Trophoblast cell (in vitro differentiated cells and primary cell): ENCODE measurements at regions not wholly inside any gene's neighbourhood (a gene's known extent, or its start where the extent isn't known, plus 50 kb on each side); places are given as distances from the start of the nearest gene placed in this dataset.

Source experiments
- DNase-seq, 2 donors: peaks; one replicate each; pipeline ENCODE4 v3.0.0-alpha.2; 2016
- H2AFZ ChIP-seq: 2 replicates; pipeline ENCODE4 v1.6.1; 2013; ENCODE audit warnings: low read length, moderate library complexity, mild to moderate bottlenecking; ENCODE audit not compliant: insufficient read depth, poor library complexity
- H2AK5ac ChIP-seq: 2 replicates; pipeline ENCODE4 v1.6.1; 2013; ENCODE audit warnings: mild to moderate bottlenecking, low read length
- H2BK120ac ChIP-seq: 2 replicates; pipeline ENCODE4 v1.6.1; 2013; ENCODE audit warnings: low read length, mild to moderate bottlenecking, moderate library complexity; ENCODE audit not compliant: insufficient read depth, poor library complexity
- H2BK12ac ChIP-seq: 2 replicates; pipeline ENCODE4 v1.6.1; 2013; ENCODE audit warnings: mild to moderate bottlenecking, low read length, moderate library complexity
- H2BK5ac ChIP-seq: 2 replicates; pipeline ENCODE4 v1.6.1; 2013; ENCODE audit warnings: low read length, low read depth, moderate library complexity, mild to moderate bottlenecking; ENCODE audit not compliant: poor library complexity
- H3K14ac ChIP-seq: 2 replicates; pipeline ENCODE4 v1.6.1; 2013; ENCODE audit warnings: mild to moderate bottlenecking, low read length
- H3K18ac ChIP-seq: 2 replicates; pipeline ENCODE4 v1.6.1; 2013; ENCODE audit warnings: mild to moderate bottlenecking, low read length
- H3K23ac ChIP-seq: 2 replicates; pipeline ENCODE4 v1.6.1; 2013; ENCODE audit warnings: low read length
- H3K27ac ChIP-seq: 2 replicates; pipeline ENCODE4 v1.5.1; 2013; ENCODE audit warnings: low read depth, mild to moderate bottlenecking, inconsistent platforms, low read length, moderate library complexity
- H3K27me3 ChIP-seq: 2 replicates; pipeline ENCODE4 v1.6.1; 2013; ENCODE audit warnings: inconsistent platforms, mild to moderate bottlenecking, low read length, moderate library complexity; ENCODE audit not compliant: insufficient read depth
- H3K36me3 ChIP-seq, 2 experiments: 1 replicate in 1 of 2; 2 replicates in 1 of 2; pipeline ENCODE4 v1.6.1; 2013; ENCODE audit warnings: low read length in 2 of 2, mild to moderate bottlenecking in 2 of 2, moderate library complexity in 1 of 2; ENCODE audit not compliant: insufficient read depth in 2 of 2, control insufficient read depth in 1 of 2
- H3K4ac ChIP-seq: 2 replicates; pipeline ENCODE4 v1.6.1; 2013; ENCODE audit warnings: low read depth, mild to moderate bottlenecking, low read length, moderate library complexity
- H3K4me1 ChIP-seq, 2 experiments: 1 replicate in 1 of 2; 2 replicates in 1 of 2; pipeline ENCODE4 v1.6.1; 2013; ENCODE audit warnings: low read length in 2 of 2, mild to moderate bottlenecking in 2 of 2, moderate library complexity in 1 of 2; ENCODE audit not compliant: insufficient read depth in 2 of 2, control insufficient read depth in 1 of 2
- H3K4me2 ChIP-seq: 2 replicates; pipeline ENCODE4 v1.6.1; 2013; ENCODE audit warnings: inconsistent platforms, mild to moderate bottlenecking, low read length, moderate library complexity
- H3K4me3 ChIP-seq: 2 replicates; pipeline ENCODE4 v1.5.1; 2013; ENCODE audit warnings: mild to moderate bottlenecking, low read depth, low read length, inconsistent platforms
- H3K79me1 ChIP-seq: one replicate; pipeline ENCODE4 v1.6.1; 2013; ENCODE audit warnings: low read length
- H3K79me2 ChIP-seq: 2 replicates; pipeline ENCODE4 v1.6.1; 2013; ENCODE audit warnings: low read length, mild to moderate bottlenecking; ENCODE audit not compliant: control insufficient read depth, insufficient read depth, poor library complexity
- H3K9ac ChIP-seq: 2 replicates; pipeline ENCODE4 v1.6.1; 2013; ENCODE audit warnings: mild to moderate bottlenecking, low read length
- H3K9me3 ChIP-seq: 2 replicates; pipeline ENCODE4 v1.6.1; 2013; ENCODE audit warnings: low read depth, mild to moderate bottlenecking, control low read depth, inconsistent platforms, low read length; ENCODE audit not compliant: insufficient read depth
- H4K12ac ChIP-seq: 2 replicates; pipeline ENCODE4 v1.6.1; 2013; ENCODE audit warnings: low read depth, mild to moderate bottlenecking, low read length, moderate library complexity
- H4K8ac ChIP-seq: 2 replicates; pipeline ENCODE4 v1.6.1; 2013; ENCODE audit warnings: low read depth, mild to moderate bottlenecking, low read length, moderate library complexity
- H4K91ac ChIP-seq: one replicate; pipeline ENCODE4 v1.6.1; 2013; ENCODE audit warnings: low read depth, mild to moderate bottlenecking, low read length, moderate library complexity
- WGBS: extraction: QIAGEN DNeasy Blood & Tissue Kit; methylation state at CpG from one replicate; pipeline ENCODE4 v1.1.7; 2013; ENCODE audit warnings: missing lambda C conversion rate; ENCODE audit not compliant: insufficient read length, insufficient coverage; ENCODE audit errors: extremely low coverage; 5-methylcytosine and 5-hydroxymethylcytosine counted together

DNA sequence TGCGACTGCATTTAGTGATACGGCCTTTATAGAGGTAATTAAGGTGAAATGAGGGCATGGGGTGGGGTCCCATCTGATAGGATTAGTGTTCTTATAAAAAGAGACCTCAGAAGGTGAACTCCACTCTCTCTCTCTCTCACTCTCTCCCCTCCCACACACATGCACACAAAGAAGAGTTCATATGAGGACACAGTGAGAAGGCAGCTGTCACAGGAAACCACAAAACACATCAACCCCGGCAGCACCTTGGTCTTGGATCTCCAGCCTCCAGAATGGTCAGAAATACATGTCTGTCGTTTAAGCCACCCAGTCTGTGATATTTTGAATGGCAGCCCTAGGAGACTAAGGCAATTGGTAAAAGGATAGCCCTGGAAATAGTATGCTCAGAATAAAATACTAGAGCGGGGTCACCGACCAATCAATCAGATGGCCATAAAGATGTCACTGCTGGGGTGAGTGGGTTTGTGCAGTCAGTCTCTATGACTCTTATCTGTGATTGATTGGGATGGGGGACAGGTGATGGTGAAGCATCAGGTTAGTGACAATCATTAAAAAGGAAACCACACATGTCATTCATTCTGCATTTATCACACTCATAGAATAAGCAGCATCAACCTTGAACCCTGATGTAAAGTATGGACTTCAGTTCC lies 118.9 kb upstream of the POU3F3 start:
- Histone ChIP-seq H4K12ac (no peak overlapping the region), H4K8ac (no peak overlapping the region), H2AK5ac (no peak overlapping the region), H3K4me1 (no peaks in the 10 kb centered on the region), H3K18ac (no peak overlapping the region), H2AFZ (no peak overlapping the region), H3K14ac (no peak overlapping the region), H2BK5ac (no peak overlapping the region), H3K79me1 (no peaks in the 10 kb centered on the region), H3K4me3 (no peak overlapping the region), H2BK12ac (no peak overlapping the region), H3K23ac (no peak overlapping the region), H3K9me3 (no peaks in the 10 kb centered on the region), H3K4ac (no peak overlapping the region), H3K27ac (no peak overlapping the region), H2BK120ac (no peak overlapping the region), H4K91ac (no peak overlapping the region), H3K4me2 (no peak overlapping the region), H3K9ac (no peak overlapping the region), H3K79me2 (no peaks in the 10 kb centered on the region), H3K36me3 (no peaks in the 10 kb centered on the region), H3K27me3 (no peaks in the 10 kb centered on the region)
- DNase-seq = no peak
- no CpG with 5 or more reads among the region's 6 CpGs for WGBS

DNA sequence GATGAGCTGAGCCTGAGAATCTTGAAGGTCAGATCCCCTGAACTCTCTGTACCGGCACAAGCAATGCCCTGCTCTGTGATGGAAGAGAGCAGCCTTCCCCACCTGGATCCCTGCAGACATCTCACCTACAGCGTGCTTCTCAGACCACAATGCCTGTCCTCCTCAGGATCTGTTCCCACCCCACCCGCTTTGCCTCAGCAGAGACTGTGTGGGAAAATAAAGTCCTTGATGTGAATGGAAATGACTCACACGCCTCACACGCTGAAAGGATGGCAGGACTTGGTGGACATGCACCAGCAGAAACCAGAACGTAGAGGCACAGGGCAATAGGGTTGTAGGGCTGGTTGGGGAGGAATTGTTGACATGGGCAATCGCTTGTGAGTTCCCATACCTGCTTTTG lies 117.9 kb upstream of the POU3F3 start:
- Histone ChIP-seq H2AK5ac (no peak overlapping the region), H3K18ac (no peak overlapping the region), H4K91ac (no peak overlapping the region), H2BK120ac (no peak overlapping the region), H3K9ac (no peak overlapping the region), H3K14ac (no peak overlapping the region), H2AFZ (no peak overlapping the region), H3K4me3 (no peak overlapping the region), H3K79me2 (no peaks in the 10 kb centered on the region), H2BK12ac (no peak overlapping the region), H3K4me2 (no peak overlapping the region), H3K9me3 (no peaks in the 10 kb centered on the region), H3K79me1 (no peaks in the 10 kb centered on the region), H3K27ac (no peak overlapping the region), H3K4ac (no peak overlapping the region), H4K12ac (no peak overlapping the region), H3K4me1 (no peaks in the 10 kb centered on the region), H3K23ac (no peak overlapping the region), H3K36me3 (no peaks in the 10 kb centered on the region), H4K8ac (no peak overlapping the region), H2BK5ac (no peak overlapping the region), H3K27me3 (no peaks in the 10 kb centered on the region)
- DNase-seq = no peak
- no CpG with 5 or more reads among the region's 7 CpGs for WGBS

DNA sequence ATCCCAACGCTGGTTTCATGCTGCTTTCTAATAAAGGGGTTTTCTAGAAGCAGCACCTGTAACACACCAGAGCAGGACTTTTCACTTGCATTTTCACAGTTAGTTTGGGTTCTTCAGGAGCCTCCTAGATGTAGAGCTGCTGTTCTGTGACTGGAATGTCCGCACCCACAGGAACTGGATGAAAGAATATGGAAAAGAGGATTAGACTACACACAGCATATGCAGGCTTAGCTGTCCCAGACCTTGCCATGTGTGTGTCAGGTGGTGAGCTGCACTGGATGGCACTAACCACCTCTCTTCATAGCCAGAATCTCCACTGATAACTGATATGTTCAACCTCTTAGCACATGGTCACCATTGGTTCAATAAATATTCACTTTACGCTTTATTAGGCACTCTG lies 112.1 kb upstream of the POU3F3 start:
- Histone ChIP-seq H4K91ac (no peak overlapping the region), H2AK5ac (no peak overlapping the region), H3K4me2 (no peak overlapping the region), H3K4me1 (no peaks in the 10 kb centered on the region), H2AFZ (no peak overlapping the region), H3K36me3 (no peaks in the 10 kb centered on the region), H4K12ac (no peak overlapping the region), H3K4me3 (no peak overlapping the region), H3K18ac (no peak overlapping the region), H3K9me3 (peaks cover 2% of the 10 kb centered on the region), H2BK120ac (no peak overlapping the region), H3K9ac (no peak overlapping the region), H4K8ac (no peak overlapping the region), H3K27me3 (no peaks in the 10 kb centered on the region), H2BK12ac (no peak overlapping the region), H3K27ac (no peak overlapping the region), H2BK5ac (no peak overlapping the region), H3K79me2 (no peaks in the 10 kb centered on the region), H3K23ac (no peak overlapping the region), H3K4ac (no peak overlapping the region), H3K14ac (no peak overlapping the region), H3K79me1 (no peaks in the 10 kb centered on the region)
- DNase-seq = no peak
- no CpG with 5 or more reads among the region's 3 CpGs for WGBS

DNA sequence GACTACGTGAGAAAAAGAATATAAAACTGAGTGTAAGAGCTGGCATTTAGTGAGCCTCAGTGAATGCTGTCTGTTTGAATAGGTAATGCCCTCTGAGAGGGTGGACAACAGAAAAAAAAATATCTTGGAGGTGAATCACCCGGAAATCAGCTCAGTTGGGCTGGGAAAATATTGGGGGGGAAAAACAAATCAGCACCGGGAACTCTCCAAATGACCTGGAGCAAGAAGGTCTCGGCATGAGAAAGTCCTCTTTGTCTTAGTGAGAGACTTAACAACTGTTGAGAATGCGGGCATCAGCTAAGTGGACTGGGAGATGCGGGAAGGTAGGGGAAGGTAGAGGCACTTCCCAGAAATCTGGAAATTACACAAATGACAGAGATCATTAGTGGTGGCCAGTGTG lies 109.4 kb upstream of the POU3F3 start:
- Histone ChIP-seq H4K12ac (no peak overlapping the region), H3K23ac (no peak overlapping the region), H3K27ac (no peak overlapping the region), H3K9ac (no peak overlapping the region), H3K79me2 (no peaks in the 10 kb centered on the region), H3K79me1 (no peaks in the 10 kb centered on the region), H2AFZ (no peak overlapping the region), H3K4me3 (no peak overlapping the region), H3K14ac (no peak overlapping the region), H3K18ac (no peak overlapping the region), H3K4me2 (no peak overlapping the region), H2AK5ac (no peak overlapping the region), H2BK12ac (no peak overlapping the region), H4K8ac (no peak overlapping the region), H4K91ac (no peak overlapping the region), H3K4ac (no peak overlapping the region), H3K4me1 (no peaks in the 10 kb centered on the region), H3K36me3 (no peaks in the 10 kb centered on the region), H2BK120ac (no peak overlapping the region), H2BK5ac (no peak overlapping the region), H3K27me3 (no peaks in the 10 kb centered on the region), H3K9me3 (peaks cover 2% of the 10 kb centered on the region)
- DNase-seq = peak in 1 of 2 donors; percentile 9
- no CpG with 5 or more reads among the region's 6 CpGs for WGBS
